KMS-11 (cell line): ENCODE measurements at regions not wholly inside any gene's neighbourhood (a gene's known extent, or its start where the extent isn't known, plus 50 kb on each side); places are given as distances from the start of the nearest gene placed in this dataset.
"Not testable (repeated sequence)": the region's sequence is repeated elsewhere in the genome, so short reads cannot be mapped to it uniquely, and the experiment has no call there.

Experiments
- H2AFZ ChIP-seq: fragments of 200-600 bp; sonication (generic); 2 replicates; pipeline ENCODE4 v1.6.1; 2016; ENCODE audit warnings: antibody characterized with exemption, mixed run types, low read depth
- H3K27ac ChIP-seq: fragments of 200-600 bp; sonication (generic); 2 replicates; pipeline ENCODE4 v1.6.1; 2016; ENCODE audit warnings: mild to moderate bottlenecking, mixed run types
- H3K27me3 ChIP-seq: fragments of 200-600 bp; sonication (generic); 2 replicates; pipeline ENCODE4 v1.6.1; 2017; ENCODE audit warnings: mild to moderate bottlenecking, low read depth, mixed run types, moderate library complexity; ENCODE audit not compliant: insufficient read depth
- H3K36me3 ChIP-seq: fragments of 200-600 bp; sonication (generic); 2 replicates; pipeline ENCODE4 v1.6.1; 2017; ENCODE audit warnings: mild to moderate bottlenecking, mixed run types; ENCODE audit not compliant: insufficient read depth
- H3K4me1 ChIP-seq: fragments of 200-600 bp; sonication (generic); 2 replicates; pipeline ENCODE4 v1.6.1; 2016; ENCODE audit warnings: mild to moderate bottlenecking, low read depth, mixed run types; ENCODE audit not compliant: poor library complexity, severe bottlenecking
- H3K4me2 ChIP-seq: fragments of 200-600 bp; sonication (generic); 2 replicates; pipeline ENCODE4 v1.7.0; 2016; ENCODE audit warnings: mild to moderate bottlenecking, mixed run types
- H3K4me3 ChIP-seq: fragments of 200-600 bp; sonication (generic); IDR thresholded peaks from 2 replicates; pipeline ENCODE4 v1.6.1; 2017; ENCODE audit warnings: low read depth, low read length, mixed read lengths; ENCODE audit not compliant: insufficient read depth
- H3K79me2 ChIP-seq: fragments of 200-600 bp; sonication (generic); 2 replicates; pipeline ENCODE4 v1.6.1; 2016; ENCODE audit warnings: low read depth, mixed run types; ENCODE audit not compliant: insufficient read depth
- H3K9ac ChIP-seq: fragments of 200-600 bp; sonication (generic); 2 replicates; pipeline ENCODE4 v1.6.1; 2016; ENCODE audit warnings: mild to moderate bottlenecking, mixed run types
- H4K20me1 ChIP-seq: fragments of 200-600 bp; sonication (generic); 2 replicates; pipeline ENCODE4 v1.6.1; 2016; ENCODE audit warnings: mild to moderate bottlenecking, mixed run types; ENCODE audit not compliant: insufficient read depth
- CTCF ChIP-seq: fragments of 200-600 bp; sonication (generic); conservative IDR thresholded peaks from 2 replicates; pipeline ENCODE4 v1.6.1; 2017; ENCODE audit warnings: low read depth, mild to moderate bottlenecking, antibody characterized with exemption, low read length, moderate library complexity, mixed read lengths

GRCh38 chr2:66255867-66256266 lies 179.1 kb upstream of the MEIS1 start:
- Histone ChIP-seq H3K4me2 (no peak overlapping the region), H3K27ac (no peak overlapping the region), H3K27me3 (no peaks in the 10 kb centered on the region), H2AFZ (no peak overlapping the region), H3K36me3 (no peaks in the 10 kb centered on the region), H3K4me1 (no peaks in the 10 kb centered on the region), H3K79me2 (no peaks in the 10 kb centered on the region), H3K4me3 (no peak overlapping the region), H4K20me1 (no peaks in the 10 kb centered on the region), H3K9ac (no peak overlapping the region)
- TF ChIP-seq CTCF: no peak

DNA sequence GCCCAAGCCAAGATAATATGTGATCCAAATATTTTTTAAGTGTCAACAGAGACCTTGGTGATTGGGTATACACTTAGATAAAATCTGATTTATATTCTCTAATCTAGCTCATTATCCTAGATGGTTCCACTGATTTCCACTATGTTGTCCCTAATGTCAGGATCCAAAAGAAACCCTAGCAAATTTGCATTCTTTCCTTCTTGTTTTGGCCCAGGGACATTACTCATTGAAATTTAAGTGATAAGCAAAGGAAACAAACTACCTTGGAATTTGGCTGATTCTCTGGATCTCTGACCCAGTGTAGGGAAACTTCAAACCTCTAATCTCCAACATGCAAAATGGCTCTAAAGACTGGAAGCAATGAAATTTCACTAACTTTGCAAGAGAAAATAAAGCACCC lies 179.8 kb upstream of the MEIS1 start:
- Histone ChIP-seq H2AFZ (no peak overlapping the region), H3K27me3 (no peaks in the 10 kb centered on the region), H3K79me2 (no peaks in the 10 kb centered on the region), H3K36me3 (no peaks in the 10 kb centered on the region), H3K4me2 (no peak overlapping the region), H4K20me1 (no peaks in the 10 kb centered on the region), H3K4me3 (no peak overlapping the region), H3K27ac (no peak overlapping the region), H3K9ac (no peak overlapping the region), H3K4me1 (no peaks in the 10 kb centered on the region)
- no peak for TF ChIP-seq CTCF

DNA sequence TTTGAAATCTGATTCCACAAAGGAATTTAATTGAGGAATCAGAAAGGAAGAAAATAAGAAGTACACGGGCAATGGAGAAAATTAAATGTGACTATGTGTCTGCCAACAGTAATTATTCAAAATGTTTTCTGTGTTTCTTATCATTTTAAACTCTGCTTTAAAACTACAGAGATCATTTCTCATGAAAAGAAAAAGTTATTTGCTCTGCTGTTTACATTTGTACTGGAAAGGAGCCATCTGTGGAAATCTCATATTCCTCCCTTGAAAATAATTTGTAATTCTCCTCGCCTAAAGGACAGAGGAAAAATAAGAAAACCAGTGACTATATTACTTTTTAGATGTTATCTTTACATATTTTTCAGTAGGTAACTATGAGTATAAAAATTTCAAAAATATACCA lies 181.9 kb upstream of the MEIS1 start:
- Histone ChIP-seq H3K4me3 (no peak overlapping the region), H3K36me3 (no peaks in the 10 kb centered on the region), H3K9ac (no peak overlapping the region), H3K4me1 (no peaks in the 10 kb centered on the region), H3K27ac (no peak overlapping the region), H3K27me3 (no peaks in the 10 kb centered on the region), H3K79me2 (no peaks in the 10 kb centered on the region), H3K4me2 (no peak overlapping the region), H2AFZ (no peak overlapping the region), H4K20me1 (no peaks in the 10 kb centered on the region)
- no peak for TF ChIP-seq CTCF

DNA sequence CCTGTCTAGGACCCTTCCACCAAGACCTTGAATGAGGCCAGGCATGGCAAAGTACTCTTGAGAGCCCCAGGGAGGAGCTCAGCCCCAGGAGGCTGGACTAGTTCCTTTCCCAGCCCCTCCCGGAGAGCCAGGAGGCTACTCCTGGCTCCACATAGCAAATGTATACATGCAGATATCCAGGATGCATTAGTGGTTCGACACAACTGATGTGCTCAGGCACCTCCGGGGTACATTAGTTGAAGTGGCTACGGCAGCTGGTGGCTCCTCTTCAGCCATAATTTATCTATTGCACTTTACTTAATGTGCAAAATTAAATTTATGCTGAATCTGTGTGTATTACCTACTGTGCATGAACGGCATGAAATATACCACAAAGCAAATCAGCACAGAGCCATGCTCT lies 182.8 kb upstream of the MEIS1 start:
- Histone ChIP-seq H3K4me3 (no peak overlapping the region), H3K4me1 (no peaks in the 10 kb centered on the region), H3K4me2 (no peak overlapping the region), H2AFZ (no peak overlapping the region), H3K27me3 (no peaks in the 10 kb centered on the region), H3K79me2 (no peaks in the 10 kb centered on the region), H3K36me3 (no peaks in the 10 kb centered on the region), H3K9ac (no peak overlapping the region), H3K27ac (no peak overlapping the region), H4K20me1 (no peaks in the 10 kb centered on the region)
- TF ChIP-seq CTCF: no peak

DNA sequence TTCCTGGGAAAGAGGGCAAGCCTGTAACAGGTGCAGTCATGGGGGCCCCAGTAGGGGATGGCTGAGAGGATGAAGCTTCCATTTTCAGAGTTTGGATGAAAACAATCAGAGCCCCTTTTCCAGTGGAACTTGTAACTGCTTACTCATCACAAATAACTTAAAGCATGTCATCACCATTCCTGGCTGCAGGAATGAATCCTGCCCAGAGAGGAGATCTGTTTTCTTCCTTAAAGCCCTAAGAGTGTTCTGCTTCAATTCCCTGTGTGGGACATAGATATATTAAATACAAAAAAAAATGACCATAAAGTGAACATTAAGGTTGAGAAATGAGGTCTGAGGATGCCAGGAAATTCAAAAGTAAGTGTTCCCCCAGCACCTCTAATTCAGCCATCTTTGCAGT lies 183.4 kb upstream of the MEIS1 start:
- Histone ChIP-seq H3K27me3 (no peaks in the 10 kb centered on the region), H4K20me1 (no peaks in the 10 kb centered on the region), H3K9ac (no peak overlapping the region), H3K36me3 (no peaks in the 10 kb centered on the region), H3K4me3 (no peak overlapping the region), H3K4me2 (no peak overlapping the region), H2AFZ (no peak overlapping the region), H3K27ac (no peak overlapping the region), H3K4me1 (no peaks in the 10 kb centered on the region), H3K79me2 (no peaks in the 10 kb centered on the region)
- TF ChIP-seq CTCF: no peak

GRCh38 chr2:66249089-66249488 lies 185.8 kb upstream of the MEIS1 start:
- H3K4me2 ChIP-seq, H4K20me1 ChIP-seq, H3K27me3 ChIP-seq, H2AFZ ChIP-seq, H3K4me1 ChIP-seq, H3K79me2 ChIP-seq, H3K27ac ChIP-seq, H3K36me3 ChIP-seq, H3K4me3 ChIP-seq, H3K9ac ChIP-seq: not testable (repeated sequence)

DNA sequence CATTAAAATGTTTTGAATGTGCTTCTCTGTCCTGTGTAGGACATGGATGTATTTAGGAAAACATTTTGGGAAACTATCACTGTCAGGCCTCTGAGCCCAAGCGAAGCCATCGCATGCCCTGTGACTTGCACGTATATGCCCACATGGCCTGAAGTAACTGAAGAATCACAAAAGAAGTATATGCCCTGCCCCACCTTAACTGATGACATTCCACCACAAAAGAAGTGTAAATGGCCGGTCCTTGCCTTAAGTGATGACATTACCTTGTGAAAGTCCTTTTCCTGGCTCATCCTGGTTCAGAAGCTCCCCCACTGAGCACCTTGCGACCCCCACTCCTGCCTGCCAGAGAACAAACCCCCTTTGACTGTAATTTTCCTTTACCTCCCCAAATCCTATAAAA lies 191.1 kb upstream of the MEIS1 start:
- H3K4me2 ChIP-seq, H3K9ac ChIP-seq, H3K36me3 ChIP-seq, H3K4me3 ChIP-seq, H3K79me2 ChIP-seq, H3K27me3 ChIP-seq, H4K20me1 ChIP-seq, H3K4me1 ChIP-seq, H2AFZ ChIP-seq, H3K27ac ChIP-seq: not testable (repeated sequence)
